HEK293 (cell line): ENCODE measurements at regions not wholly inside any gene's neighbourhood (a gene's known extent, or its start where the extent isn't known, plus 50 kb on each side); places are given as distances from the start of the nearest gene placed in this dataset.

Experiments used
- CTCF ChIP-seq: fragments of 450-650 bp; formaldehyde crosslinking; IDR thresholded peaks from 2 replicates; pipeline ENCODE4 v1.5.1; 2016; ENCODE audit warnings: missing biosample characterization, missing genetic modification characterization
- KLF16 ChIP-seq: fragments of 450-650 bp; formaldehyde crosslinking; IDR thresholded peaks from 2 replicates; pipeline ENCODE4 v1.5.1; 2017; ENCODE audit warnings: missing biosample characterization, missing genetic modification characterization
- YY1 ChIP-seq: fragments of 450-650 bp; formaldehyde crosslinking; IDR thresholded peaks from 2 replicates; pipeline ENCODE4 v1.5.1; 2018; ENCODE audit warnings: missing biosample characterization, missing genetic modification characterization
- ZBTB1 ChIP-seq: fragments of 450-650 bp; formaldehyde crosslinking; IDR thresholded peaks from 2 replicates; pipeline ENCODE4 v1.5.1; 2016; ENCODE audit warnings: missing biosample characterization, missing genetic modification characterization
- ZBTB26 ChIP-seq: fragments of 450-650 bp; formaldehyde crosslinking; optimal IDR thresholded peaks from 2 replicates; pipeline ENCODE3; 2016; ENCODE audit warnings: missing biosample characterization, mild to moderate bottlenecking, missing genetic modification characterization
- ZNF174 ChIP-seq: fragments of 450-650 bp; formaldehyde crosslinking; IDR thresholded peaks from 2 replicates; pipeline ENCODE4 v1.5.0; 2017; ENCODE audit warnings: missing biosample characterization, mild to moderate bottlenecking, missing genetic modification characterization
- ZNF274 ChIP-seq, 2 experiments: fragments of 200-500 bp in 1 of 2; fragments of 450-650 bp in 1 of 2; sonication (Bioruptor generic) in 1 of 2; formaldehyde crosslinking in 1 of 2; IDR thresholded peaks; 2 replicates each; pipeline versions ENCODE4 v1.5.1 to v1.6.1; 2014 to 2016; ENCODE audit warnings: borderline replicate concordance in 1 of 2, inconsistent platforms in 1 of 2, low read length in 1 of 2, missing biosample characterization in 1 of 2, missing genetic modification characterization in 1 of 2
- ZNF280D ChIP-seq: fragments of 450-650 bp; formaldehyde crosslinking; IDR thresholded peaks from 2 replicates; pipeline ENCODE4 v1.5.1; 2016; ENCODE audit warnings: missing biosample characterization, missing genetic modification characterization
- ZNF292 ChIP-seq: fragments of 450-650 bp; formaldehyde crosslinking; IDR thresholded peaks from 2 replicates; pipeline ENCODE4 v1.5.1; 2016; ENCODE audit warnings: low read depth, missing biosample characterization, missing genetic modification characterization, borderline replicate concordance
- ZNF664 ChIP-seq: fragments of 450-650 bp; formaldehyde crosslinking; IDR thresholded peaks from 2 replicates; pipeline ENCODE4 v1.5.1; 2016; ENCODE audit warnings: missing biosample characterization, missing genetic modification characterization
- ZNF747 ChIP-seq: fragments of 450-650 bp; formaldehyde crosslinking; IDR thresholded peaks from 2 replicates; pipeline ENCODE4 v1.5.1; 2016; ENCODE audit warnings: missing biosample characterization, missing genetic modification characterization
- TF ChIP-seq, protein P1 (sequence below): fragments of 450-650 bp; formaldehyde crosslinking; IDR thresholded peaks from 2 replicates; pipeline ENCODE4 v1.5.1; 2016; ENCODE audit warnings: missing biosample characterization, missing genetic modification characterization, borderline replicate concordance

GRCh38 chr18:75959150-75959549, 531.6 kb upstream of the SMIM21 start:
- TF ChIP-seq ZNF747 (tag by site-specific recombination) (no peak), ZNF292 (tag by site-specific recombination) (no peak), CTCF (tag by site-specific recombination) (no peak), ZNF274 (IDR thresholded peaks at IDR 0.05; ENCODE audit: low read length) (no peak), ZNF274 (tag by site-specific recombination; IDR thresholded peaks at IDR 0.05; ENCODE audit: borderline replicate concordance) (no peak), ZBTB1 (tag by site-specific recombination) (no peak), ZNF664 (no peak), ZBTB26 (no peak), KLF16 (tag by site-specific recombination) (no peak), YY1 (no peak), ZNF174 (tag by site-specific recombination) (no peak), ZNF280D (tag by site-specific recombination) (no peak)
- TF ChIP-seq, protein P1, sequence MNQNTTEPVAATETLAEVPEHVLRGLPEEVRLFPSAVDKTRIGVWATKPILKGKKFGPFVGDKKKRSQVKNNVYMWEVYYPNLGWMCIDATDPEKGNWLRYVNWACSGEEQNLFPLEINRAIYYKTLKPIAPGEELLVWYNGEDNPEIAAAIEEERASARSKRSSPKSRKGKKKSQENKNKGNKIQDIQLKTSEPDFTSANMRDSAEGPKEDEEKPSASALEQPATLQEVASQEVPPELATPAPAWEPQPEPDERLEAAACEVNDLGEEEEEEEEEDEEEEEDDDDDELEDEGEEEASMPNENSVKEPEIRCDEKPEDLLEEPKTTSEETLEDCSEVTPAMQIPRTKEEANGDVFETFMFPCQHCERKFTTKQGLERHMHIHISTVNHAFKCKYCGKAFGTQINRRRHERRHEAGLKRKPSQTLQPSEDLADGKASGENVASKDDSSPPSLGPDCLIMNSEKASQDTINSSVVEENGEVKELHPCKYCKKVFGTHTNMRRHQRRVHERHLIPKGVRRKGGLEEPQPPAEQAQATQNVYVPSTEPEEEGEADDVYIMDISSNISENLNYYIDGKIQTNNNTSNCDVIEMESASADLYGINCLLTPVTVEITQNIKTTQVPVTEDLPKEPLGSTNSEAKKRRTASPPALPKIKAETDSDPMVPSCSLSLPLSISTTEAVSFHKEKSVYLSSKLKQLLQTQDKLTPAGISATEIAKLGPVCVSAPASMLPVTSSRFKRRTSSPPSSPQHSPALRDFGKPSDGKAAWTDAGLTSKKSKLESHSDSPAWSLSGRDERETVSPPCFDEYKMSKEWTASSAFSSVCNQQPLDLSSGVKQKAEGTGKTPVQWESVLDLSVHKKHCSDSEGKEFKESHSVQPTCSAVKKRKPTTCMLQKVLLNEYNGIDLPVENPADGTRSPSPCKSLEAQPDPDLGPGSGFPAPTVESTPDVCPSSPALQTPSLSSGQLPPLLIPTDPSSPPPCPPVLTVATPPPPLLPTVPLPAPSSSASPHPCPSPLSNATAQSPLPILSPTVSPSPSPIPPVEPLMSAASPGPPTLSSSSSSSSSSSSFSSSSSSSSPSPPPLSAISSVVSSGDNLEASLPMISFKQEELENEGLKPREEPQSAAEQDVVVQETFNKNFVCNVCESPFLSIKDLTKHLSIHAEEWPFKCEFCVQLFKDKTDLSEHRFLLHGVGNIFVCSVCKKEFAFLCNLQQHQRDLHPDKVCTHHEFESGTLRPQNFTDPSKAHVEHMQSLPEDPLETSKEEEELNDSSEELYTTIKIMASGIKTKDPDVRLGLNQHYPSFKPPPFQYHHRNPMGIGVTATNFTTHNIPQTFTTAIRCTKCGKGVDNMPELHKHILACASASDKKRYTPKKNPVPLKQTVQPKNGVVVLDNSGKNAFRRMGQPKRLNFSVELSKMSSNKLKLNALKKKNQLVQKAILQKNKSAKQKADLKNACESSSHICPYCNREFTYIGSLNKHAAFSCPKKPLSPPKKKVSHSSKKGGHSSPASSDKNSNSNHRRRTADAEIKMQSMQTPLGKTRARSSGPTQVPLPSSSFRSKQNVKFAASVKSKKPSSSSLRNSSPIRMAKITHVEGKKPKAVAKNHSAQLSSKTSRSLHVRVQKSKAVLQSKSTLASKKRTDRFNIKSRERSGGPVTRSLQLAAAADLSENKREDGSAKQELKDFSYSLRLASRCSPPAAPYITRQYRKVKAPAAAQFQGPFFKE (tag by site-specific recombination), result no peak
